H1 (cell line): ENCODE measurements at regions not wholly inside any gene's neighbourhood (a gene's known extent, or its start where the extent isn't known, plus 50 kb on each side); places are given as distances from the start of the nearest gene placed in this dataset.

ENCODE experiments used
- CEBPB ChIP-seq: IDR thresholded peaks from 2 replicates; pipeline ENCODE4 v1.6.1; 2012; ENCODE audit warnings: low read depth, low read length
- YY1 ChIP-seq: IDR thresholded peaks from 2 replicates; pipeline ENCODE4 v1.6.1; 2011; ENCODE audit warnings: low read depth, mild to moderate bottlenecking, low read length
- TF ChIP-seq, protein P1 (sequence below), 3 experiments: IDR thresholded peaks; 1 replicate in 2 of 3; 2 replicates in 1 of 3; pipeline versions ENCODE4 v1.5.1 to v1.6.1; 2011; ENCODE audit warnings: low read length in 3 of 3, mild to moderate bottlenecking in 3 of 3, inconsistent platforms in 2 of 3, low read depth in 1 of 3, moderate library complexity in 1 of 3; ENCODE audit not compliant: insufficient read depth in 1 of 3; ENCODE audit errors: control extremely low read depth in 1 of 3
- TF ChIP-seq, protein P2 (sequence below): IDR thresholded peaks from 2 replicates; pipeline ENCODE4 v1.6.1; 2012; ENCODE audit warnings: inconsistent platforms

DNA sequence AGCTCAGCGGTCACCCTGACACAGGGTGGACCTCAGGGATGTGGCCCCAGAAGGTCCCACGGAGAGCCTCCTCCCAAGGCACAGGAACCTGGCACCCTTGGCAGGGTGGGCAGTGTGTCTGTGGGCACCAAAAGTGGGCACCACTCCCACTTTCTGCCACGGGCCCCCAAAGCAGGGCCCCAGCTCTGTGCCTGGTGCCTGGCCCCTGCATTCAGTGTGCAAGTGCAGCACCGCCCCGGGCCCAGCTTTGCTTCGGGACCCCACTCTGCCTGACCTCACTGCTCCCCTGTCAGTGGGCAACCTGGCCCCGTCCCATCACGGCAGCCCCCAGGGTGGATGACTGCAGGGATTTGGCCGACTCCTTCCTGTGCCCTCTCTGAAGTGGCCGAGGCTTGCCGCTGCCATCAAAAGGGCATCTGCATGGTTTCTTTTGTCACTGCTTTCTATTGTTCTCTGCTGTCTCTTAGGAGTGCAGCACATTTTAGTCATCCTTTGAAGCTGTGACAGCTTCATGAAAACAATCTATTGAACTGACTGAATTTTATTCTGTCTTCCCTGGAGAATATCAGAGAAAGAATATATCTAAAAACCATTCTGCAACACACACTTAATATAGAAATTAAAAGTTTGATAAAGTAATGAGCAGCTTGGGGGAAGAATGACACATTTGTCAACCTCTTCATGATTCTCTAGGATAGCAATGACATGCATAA lies 302.4 kb downstream of the FAM47B start:
- TF ChIP-seq, protein P1, sequence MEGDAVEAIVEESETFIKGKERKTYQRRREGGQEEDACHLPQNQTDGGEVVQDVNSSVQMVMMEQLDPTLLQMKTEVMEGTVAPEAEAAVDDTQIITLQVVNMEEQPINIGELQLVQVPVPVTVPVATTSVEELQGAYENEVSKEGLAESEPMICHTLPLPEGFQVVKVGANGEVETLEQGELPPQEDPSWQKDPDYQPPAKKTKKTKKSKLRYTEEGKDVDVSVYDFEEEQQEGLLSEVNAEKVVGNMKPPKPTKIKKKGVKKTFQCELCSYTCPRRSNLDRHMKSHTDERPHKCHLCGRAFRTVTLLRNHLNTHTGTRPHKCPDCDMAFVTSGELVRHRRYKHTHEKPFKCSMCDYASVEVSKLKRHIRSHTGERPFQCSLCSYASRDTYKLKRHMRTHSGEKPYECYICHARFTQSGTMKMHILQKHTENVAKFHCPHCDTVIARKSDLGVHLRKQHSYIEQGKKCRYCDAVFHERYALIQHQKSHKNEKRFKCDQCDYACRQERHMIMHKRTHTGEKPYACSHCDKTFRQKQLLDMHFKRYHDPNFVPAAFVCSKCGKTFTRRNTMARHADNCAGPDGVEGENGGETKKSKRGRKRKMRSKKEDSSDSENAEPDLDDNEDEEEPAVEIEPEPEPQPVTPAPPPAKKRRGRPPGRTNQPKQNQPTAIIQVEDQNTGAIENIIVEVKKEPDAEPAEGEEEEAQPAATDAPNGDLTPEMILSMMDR (IDR thresholded peaks at IDR 0.05; ENCODE audit: control extremely low read depth in 1 of 3, insufficient read depth in 1 of 3, low read depth in 1 of 3, low read length in 3 of 3): no peak
- TF ChIP-seq CEBPB: no peak
- TF ChIP-seq YY1: no peak
- TF ChIP-seq, protein P2, sequence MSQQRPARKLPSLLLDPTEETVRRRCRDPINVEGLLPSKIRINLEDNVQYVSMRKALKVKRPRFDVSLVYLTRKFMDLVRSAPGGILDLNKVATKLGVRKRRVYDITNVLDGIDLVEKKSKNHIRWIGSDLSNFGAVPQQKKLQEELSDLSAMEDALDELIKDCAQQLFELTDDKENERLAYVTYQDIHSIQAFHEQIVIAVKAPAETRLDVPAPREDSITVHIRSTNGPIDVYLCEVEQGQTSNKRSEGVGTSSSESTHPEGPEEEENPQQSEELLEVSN: no peak
